GM19468 (cell line): ENCODE measurements at regions not wholly inside any gene's neighbourhood (a gene's known extent, or its start where the extent isn't known, plus 50 kb on each side); places are given as distances from the start of the nearest gene placed in this dataset.
A peak's percentile ranks its signal among the peaks of the same experiment; 100 is the strongest.

Source experiments
- ATAC-seq: cut with Tn5 transposase; IDR thresholded peaks from one replicate; pipeline ENCODE4 v1.9.1; 2021; ENCODE audit warnings: mild to moderate bottlenecking, moderate library complexity, moderate number of reproducible peaks; ENCODE audit not compliant: unreplicated experiment; ENCODE audit errors: extremely low read depth

DNA sequence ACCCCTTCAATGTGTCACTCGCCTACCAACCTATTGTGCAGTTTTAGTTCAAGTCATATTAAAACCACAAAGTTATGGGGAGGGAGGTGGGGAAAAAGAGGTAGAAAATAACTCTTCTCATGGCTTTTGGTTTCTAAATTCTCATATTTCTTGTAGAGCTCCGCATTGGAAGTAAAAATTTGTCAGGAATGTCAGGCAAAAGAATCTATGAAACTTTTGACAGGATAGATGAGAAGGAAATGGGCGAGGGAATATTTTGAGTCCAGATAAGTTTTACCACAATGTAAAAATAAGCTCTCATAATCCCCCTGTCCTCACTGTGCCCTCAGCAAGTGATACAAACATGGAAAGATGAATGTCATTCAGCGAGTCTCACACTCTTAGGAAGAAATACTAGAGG lies 270.4 kb downstream of the DLEU7 start:
- ATAC-seq = no peak

DNA sequence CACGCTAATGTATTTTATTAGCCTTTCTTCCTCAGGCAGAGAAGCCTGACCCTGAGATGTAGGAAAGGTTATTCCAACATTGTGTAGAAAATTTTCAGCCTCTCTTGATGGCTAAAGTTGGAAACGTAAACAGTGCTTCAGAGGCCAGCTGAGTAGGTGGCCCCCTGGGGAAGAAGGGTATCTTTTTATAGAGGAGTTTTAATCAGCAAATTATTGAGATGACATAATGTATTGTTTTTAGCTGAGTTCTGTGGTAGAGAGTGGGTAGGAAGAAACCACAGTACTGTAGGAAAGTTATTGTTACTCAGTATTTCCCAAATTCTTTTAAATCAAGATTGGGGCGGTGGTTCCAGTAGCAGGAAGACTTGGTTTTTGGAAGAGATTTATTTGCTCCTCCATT lies 268.8 kb downstream of the DLEU7 start:
- no peak for ATAC-seq

DNA sequence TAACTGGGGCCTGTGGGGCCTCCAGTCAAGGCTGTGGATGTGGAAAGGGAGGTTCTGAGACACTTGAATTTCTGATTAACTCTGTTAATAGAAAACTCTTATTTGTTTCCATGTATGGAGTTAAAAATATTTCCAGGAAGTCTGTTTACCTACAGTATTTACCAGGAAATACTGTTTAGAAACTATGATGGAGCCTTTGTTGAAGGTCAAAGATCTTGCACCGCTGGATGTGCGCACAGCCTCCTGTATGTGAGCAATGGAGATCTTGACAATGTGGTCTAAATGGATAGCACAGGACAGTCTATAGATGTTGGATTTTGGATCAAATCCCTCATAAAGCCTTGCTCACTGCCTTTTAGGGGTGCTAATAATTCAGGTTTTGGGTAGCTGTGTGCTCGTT lies 268.4 kb downstream of the DLEU7 start:
- no peak for ATAC-seq

DNA sequence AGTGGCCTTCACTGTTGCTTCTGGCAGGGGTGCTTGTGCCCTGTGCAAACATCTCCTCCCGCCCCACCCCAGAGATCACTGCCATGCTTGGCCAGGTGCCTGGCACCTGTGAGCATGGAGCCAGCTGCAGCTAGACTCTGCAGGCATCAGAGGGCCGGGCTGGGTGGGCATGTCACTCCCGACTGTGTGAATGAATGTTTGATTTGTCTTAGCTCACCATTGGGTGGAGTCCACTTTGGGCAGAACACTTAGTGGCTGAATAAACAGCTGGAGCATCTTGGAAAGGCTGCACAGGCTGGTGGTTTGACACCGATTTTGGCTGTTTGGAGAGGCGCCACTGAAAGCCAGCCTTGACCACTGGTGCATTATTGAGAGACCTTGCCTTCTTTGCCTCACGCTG lies 267.3 kb downstream of the DLEU7 start:
- no peak for ATAC-seq

DNA sequence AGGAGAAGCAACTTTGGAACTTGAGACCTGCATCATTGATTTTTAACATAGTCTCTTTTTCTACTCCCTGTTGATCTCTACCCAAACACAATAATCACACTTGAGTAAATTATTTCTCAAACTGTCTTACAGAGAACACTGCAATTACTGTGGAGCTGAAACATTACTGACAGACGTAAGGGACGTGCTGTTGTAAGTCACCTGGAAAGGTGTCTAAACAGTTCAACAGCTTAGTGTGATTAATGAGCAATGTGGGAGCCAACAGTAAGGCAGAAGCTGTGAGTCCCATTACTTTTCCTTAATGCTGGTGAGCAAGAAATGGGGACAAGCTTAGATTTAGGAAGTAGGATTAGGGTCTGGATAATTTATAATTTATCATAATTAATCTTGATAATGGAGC lies 265.7 kb downstream of the DLEU7 start:
- ATAC-seq = no peak

DNA sequence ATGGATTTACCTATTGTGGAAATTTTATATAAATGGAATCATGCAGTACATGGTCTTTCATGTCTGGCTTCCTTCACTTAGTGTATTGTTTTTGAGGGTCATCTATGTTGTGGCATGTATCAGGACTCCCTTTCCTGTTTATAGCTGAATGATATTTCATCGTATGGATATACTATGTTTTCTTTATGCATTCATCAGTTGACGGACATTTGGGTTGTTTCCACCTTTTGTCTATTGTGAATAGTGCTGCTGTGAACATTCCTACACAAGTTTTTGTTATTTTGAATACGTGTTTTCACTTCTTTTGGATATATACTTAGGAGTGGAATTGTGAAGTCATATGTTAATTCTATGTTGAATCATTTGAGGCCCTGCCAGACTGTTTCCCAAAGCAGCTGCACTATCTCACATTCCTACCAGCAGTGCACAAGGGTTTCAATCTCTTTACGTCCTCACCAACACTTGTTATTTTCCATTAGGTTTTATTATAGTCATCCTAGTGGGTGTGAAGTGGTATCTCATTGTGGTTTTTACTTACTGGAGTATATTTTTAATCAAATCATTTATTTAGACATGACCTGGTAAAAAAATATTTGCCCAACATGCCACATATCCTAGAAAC lies 262.7 kb downstream of the DLEU7 start:
- ATAC-seq = no peak

DNA sequence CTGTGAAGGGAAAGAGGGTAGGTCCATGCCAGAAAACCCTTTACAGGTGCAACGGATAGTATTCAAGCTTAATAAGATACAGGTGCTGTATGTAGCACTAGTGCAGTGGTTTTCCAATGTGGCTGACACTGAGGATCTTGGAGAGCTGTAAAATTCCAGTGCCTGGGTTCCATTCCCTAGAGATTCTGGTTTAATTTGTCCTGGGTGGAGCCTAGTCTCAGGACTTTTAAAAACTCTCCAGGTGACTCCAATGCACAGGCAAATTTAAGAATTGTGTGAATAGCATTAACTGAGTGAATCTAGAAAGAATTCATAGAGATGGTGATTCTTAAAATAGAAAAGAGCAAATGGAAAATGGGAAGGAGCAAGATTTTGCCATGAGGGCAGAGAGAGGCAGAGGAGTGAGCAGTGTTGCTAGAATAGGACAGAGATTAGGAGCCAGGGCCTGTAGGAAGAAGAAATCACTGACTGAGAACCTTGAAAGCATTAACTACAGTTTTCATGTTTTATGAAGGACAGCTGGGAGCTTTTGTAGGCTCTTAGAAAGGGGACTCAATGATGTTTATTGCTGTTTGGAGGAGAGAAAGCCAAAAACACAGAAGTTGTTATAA lies 261.8 kb downstream of the DLEU7 start:
- no peak for ATAC-seq

DNA sequence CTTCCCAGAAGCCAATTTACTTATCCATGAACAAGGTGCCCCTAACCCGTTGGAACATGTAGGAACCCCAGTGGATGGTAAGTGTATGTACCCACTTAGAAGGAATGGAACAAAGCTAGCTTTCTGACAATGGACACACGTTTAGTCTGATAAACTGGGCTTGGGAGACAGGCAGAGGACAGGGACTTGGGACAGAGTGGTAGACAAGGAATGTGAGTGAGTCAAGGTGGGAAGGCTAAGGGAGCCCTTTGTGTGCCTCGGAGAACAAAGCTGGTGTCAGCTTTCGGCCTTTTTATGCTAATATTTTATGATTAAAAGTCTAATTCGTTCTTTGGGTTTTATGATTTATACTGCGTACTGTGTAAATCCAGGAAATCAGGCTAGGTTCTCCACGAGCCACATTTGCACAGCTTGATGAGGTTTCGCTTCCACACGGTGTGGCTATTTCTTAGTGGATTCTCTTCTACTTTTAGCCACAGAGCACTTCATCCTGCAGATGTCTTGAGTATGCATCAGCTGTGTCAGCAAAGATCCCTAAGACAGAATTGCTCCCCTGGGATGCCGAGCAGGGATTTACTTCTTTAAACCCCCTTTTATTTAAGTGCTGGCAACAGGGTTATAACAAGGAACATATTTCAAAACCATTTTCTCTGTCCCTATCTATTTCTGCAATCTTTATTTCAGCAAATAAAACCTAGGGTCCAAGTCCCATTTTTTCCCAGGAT lies 258.5 kb downstream of the DLEU7 start:
- no peak for ATAC-seq

DNA sequence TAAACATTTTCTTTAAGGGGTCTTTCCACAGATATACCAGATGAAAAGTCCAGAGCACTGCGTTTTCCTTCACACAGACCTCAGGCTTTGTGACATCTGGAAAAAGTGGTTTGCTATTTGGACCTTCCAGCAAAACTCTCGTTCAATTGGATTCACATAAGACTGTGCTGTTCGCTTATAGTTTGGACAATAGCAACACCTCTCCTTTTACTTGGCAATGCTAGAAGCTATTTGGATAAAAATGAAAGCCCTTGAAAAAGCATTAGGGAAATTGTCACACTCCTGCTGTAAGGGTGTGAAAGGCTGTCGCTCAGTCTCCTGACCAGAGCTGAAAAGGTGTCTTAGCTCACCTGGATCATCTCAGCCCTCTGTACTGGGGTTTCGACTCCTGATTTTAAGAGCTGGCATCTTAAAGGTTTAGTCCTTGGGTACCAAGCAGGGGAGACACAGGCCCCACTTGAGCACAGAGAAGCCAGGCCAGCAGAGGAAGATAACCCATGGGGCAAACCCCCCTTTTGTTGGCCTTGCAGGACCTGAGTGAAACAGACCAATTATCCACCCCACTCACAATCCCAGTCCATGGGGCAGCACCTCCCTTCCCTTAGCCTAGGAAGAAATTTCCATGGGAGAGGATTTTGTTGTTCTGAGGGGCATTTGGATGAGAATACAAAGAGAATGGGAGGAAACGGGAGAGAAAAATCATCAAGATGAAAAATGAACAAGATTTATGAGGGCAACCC lies 257.6 kb downstream of the DLEU7 start:
- no peak for ATAC-seq

DNA sequence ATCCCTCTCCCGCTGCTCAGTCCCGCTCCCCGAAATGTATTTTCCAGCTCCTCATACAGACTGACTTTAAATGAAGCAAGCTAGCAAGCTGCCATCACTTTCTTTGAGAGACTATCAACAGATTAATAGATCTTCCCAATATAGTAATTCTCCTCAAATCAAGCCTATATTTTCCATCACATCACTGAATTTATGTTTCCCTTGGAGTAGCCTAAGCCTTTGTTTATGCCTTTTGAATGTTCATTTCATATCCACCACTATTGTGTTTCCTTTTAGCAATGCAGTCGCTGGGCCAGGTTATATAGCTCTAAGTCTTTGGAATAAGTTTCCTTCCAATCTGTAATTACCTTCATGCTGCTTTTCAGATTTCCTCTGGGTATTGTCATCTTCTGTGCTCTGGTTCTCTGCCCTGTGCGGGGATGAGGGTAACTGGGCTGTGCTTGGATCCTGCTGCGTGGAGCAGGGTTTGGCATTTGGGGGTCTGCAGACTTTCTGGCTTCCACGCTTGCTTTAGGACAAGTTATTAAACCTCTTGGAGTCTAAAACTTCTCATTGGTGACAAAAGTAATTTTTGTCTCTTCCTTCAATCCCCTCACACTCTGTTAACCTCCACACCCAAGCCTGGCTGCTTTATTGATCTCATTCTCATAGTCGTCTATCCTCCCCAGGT lies 256.9 kb downstream of the DLEU7 start:
- no peak for ATAC-seq

DNA sequence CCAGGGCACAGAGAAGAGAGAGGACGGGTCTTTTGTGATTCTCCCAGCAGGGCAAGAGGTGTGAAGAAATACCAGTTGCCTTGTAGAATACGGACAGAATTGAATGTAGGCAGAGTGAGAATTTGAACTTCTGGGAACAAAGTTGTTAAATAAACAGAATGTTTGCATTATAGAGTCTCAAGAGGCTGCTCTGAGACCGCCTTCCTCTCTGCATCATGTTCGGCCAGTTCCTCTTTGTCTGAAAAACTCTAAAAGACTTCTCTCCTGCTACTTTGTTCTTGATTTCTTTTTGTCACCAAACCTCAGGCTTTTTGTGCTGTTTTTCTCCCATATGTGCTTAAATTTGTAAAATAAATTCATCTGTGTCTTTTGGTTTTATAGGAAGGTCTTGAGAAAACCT lies 256.4 kb downstream of the DLEU7 start:
- no peak for ATAC-seq

DNA sequence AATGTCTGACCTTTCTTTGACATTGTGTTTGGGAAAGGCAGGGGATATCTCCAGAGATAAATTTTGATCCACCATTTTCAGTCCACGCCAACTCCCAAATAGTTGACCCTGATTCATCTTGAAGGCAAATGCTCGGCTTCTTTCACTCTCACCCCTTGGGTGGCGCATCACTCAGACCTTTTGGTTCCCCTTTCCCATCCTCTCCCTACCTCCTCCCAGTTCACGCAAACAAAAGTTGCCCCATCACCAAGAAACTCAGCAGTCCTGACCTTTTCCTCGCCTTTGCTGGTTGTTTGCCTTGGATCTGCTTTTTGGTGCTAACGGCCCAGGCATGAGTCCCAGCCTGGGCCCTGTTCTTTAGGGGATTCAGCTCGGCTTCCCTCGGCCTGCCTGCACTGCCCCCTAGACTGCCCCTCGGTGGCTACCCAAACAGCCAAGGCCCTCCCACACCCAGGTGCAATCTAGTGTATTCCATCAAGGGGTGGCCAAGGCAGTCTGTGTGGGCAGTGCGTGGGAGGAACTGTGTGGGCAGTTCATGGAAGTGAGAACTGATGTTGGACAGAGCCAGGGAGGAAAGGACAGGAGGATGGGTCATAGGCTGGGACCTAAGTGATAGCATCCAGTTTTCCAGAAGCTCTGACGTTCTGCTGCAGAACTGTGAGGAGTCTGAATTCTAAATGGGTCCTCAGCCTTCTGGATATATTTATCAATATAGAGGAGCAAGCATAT lies 255.7 kb downstream of the DLEU7 start:
- ATAC-seq = no peak

DNA sequence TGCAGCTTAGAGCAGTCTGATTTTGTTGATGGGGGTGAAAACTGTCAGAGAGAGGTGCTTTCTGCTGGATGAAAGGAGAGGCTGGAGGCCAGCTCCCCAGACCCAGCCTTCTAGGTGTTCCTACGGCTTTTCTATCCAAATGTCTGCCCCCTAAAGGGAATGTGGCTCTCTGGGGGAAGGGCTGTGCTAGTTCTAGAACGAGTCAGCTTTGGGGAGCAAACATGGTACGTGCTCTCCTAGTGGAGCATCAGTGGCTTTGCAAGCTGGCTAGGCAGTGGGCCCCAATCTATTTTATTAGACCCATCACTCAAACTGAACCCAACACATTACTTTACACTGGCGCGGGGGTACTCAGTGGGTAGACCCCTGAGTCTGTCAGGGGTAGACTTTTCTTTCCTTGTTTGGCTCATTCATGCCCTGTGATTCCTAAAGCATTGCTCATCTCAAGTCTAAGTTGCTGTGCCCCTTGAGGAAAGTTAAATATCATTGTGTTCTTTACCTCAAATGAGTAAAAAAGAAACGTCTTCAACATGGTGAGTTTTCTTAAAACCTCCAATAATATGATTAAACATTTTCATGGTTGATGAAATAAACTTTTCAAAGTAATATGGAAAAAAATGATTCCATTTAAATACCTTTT lies 254.9 kb downstream of the DLEU7 start:
- ATAC-seq = no peak

DNA sequence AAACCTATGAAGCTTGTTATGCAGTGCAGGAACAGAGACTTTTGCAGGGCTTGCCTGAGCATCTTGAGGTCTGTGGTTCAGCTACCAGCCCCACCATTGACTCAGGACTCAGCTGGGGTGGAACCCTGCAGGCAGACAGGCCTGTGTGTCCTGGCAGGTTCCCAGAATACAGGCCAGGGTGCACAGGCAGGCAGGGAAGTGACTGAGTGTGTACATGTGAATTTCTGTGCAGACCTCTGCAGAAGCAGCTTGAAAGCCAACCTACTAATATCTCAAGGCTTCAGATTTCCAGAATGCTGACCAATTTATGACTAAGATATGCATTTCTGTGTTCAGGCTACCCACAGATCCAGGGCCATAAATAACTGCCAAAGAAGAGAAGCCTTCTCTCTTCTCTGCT lies 254.4 kb downstream of the DLEU7 start:
- no peak for ATAC-seq

DNA sequence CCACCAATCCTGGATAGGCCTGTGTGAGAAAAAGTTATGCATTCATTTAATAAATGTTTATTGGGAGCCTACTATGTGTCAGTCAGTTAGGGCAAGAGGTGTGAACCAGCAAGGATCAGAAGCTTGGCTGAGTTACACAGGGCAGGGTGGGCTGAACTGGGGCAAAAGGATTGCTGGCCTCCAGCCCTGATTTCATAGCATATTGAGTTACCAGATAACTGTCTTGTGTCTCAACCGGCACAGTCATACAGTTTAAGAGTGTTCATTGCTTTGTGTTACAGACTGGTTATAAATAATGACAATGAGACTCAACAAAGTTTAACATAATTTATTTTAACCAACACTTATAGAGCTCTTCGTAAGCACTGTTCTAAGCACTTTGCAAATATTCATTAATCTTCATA lies 253.8 kb downstream of the DLEU7 start:
- ATAC-seq = no peak

DNA sequence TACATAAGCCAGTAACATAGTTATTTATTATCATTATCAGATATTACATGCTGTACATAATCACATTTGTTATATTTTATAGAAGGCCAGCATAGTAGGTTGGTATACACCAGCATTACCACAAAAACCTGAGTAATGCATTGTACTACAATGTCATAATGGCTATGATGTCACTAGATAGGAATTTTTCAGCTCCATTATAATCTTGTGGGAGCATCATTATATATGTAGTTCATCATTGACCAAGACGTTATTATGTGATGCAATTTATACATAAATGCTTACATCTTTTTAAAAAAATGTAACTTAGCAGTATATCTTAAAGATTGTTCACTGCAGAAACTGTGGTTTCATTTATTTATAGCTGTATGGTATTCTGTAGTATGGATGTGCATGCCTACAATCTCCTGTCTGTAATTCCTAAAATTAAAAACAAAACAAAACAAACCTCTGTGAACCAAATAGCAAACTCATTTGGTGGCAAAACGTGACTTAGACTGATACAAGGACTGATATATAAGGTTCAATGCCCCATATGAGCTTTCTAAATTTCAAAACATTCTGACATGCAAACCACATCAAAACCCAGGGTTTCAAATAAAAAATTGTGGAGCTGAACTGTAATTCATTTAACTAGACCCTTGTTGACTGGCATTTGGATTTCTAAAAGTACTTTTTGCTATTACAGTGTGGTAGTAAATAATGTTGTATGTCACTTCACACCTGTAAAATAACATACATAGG lies 250.9 kb downstream of the DLEU7 start:
- ATAC-seq = no peak

DNA sequence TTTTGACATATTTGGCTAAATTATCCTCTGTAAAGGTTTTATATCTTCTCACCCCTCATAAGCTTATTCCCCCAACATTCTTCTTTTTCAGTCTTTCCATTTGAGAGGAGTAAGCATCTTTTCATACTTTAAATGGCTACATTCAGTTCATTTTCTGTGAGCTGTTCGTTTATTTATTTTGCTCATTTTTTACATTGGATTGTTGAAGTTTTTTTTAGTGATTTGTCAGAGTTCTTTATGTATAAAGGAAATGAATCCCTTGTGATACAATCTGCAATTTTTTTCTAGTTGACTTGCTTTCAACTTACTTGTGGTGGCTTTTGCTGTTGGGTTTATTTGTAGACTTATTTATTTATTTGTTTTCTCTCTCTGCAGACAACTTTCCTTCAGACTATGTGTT lies 250.3 kb downstream of the DLEU7 start:
- no peak for ATAC-seq

DNA sequence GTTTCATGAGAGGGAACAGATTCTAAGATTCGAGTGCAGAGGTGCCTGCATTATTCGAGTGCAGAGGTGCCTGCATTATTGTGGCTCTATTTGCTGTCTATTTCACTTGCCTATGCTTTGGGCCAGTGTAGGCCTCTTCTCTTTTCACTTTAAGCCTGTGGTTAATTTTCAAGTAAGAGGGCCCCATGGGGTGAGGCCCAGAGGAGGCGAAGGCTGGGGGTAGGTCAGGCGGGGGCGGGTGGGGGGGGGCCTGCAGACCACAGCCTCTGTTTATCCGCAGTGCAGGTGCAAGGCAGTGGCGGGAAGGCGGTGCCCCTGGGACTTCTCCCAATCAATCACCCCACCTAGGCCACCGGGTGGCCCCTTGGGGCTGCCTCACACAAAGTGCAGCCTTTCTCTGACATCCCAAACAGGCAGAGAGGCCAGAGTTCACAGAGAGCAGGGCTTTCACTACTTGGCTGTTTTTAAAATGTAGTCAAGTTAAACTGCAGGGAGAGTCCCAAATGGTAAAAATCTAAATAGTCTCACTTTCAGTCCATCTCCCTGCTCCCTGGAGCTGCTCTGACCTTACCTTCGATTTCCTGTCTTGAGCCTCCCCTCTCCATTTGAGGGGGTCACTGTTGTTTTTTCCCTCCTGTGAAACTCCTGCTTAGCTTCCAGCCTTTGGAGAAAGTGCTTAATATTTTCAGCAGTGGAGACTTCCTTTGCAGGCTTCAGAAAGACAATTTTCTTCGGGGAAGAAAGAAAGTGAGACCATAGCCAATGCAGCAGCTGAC lies 249.0 kb downstream of the DLEU7 start:
- ATAC-seq = peak; percentile 46
